Pancreas (tissue), 10 donors: ENCODE measurements at regions not wholly inside any gene's neighbourhood (a gene's known extent, or its start where the extent isn't known, plus 50 kb on each side); places are given as distances from the start of the nearest gene placed in this dataset.
"Not testable (repeated sequence)": the region's sequence is repeated elsewhere in the genome, so short reads cannot be mapped to it uniquely, and the experiment has no call there.

Experiments used
- ATAC-seq, 4 donors: fragments of 200-7000 bp; cut with Tn5 transposase; one replicate each; pipeline versions ENCODE4 v1.8.0 to v1.9.1; 2020; ENCODE audit warnings: mild to moderate bottlenecking in 4 of 4, moderate library complexity in 4 of 4
- DNase-seq, 6 donors: peaks; one replicate each; pipeline ENCODE4 v3.0.0-alpha.2; 2020
- FAIRE-seq: peaks from 2 replicates; lab custom pipeline; 2012; peaks lifted over from hg19 to GRCh38; lab: Jason Lieb, UNC
- H3K27ac ChIP-seq, 4 donors: fragments of 200-600 bp; sonication (generic); 1 replicate in 3 of 4; 2 replicates in 1 of 4; pipeline versions ENCODE4 v1.5.0 to v1.8.0; 2020
- H3K27me3 ChIP-seq, 4 donors: fragments of 200-600 bp; one replicate each; pipeline ENCODE4 v1.8.0; 2021
- H3K36me3 ChIP-seq, 3 donors: fragments of 200-600 bp; sonication (generic) in 1 of 3; one replicate each; pipeline versions ENCODE4 v1.5.0 to v1.8.0; 2020 to 2021
- H3K4me1 ChIP-seq, 3 donors: fragments of 200-600 bp; one replicate each; pipeline ENCODE4 v1.8.0; 2021
- H3K4me3 ChIP-seq, 4 donors: fragments of 200-600 bp; sonication (generic) in 2 of 4; one replicate each; pipeline versions ENCODE4 v1.5.0 to v1.8.0; 2020 to 2021
- H3K9me3 ChIP-seq, 4 donors: fragments of 200-600 bp; one replicate each; pipeline ENCODE4 v1.8.0; 2021
- WGBS, 2 donors: extraction: QIAGEN DNeasy Blood & Tissue Kit; methylation state at CpG; one replicate each; pipeline ENCODE4 v1.1.7; 2013; 5-methylcytosine and 5-hydroxymethylcytosine counted together
- intact Hi-C, 3 donors: fragments of 100-400 bp; cut with DNase I; formaldehyde crosslinking; loops; one replicate each; pipeline versions ENCODE4 v1.11.1 to v1.14.2; 2022
- donor health status: healthy with polysubstance abuse.
- donor health status: DM: no; HTN: no; CAD: no; lungs with moderate emphysema.
- donor health status: DM: no; HTN: no; CAD: no.
- donor health status: control.
- donor health status: control.
- donor health status: Bipolar disorder and iron deficiency.
- donor health status: DM: yes; HTN: yes; CAD: no.
- donor health status: DM: no; HTN: no; CAD: no.
- donor health status: DM: no; HTN: no; CAD: no.
- donor health status: DM: yes; HTN: yes; CAD: no.

GRCh38 chr6:57708061-57708460 is 390.6 kb downstream of the PRIM2 start:
- intact Hi-C loops, H3K9me3 ChIP-seq, DNase-seq, H3K4me1 ChIP-seq, H3K27me3 ChIP-seq, H3K27ac ChIP-seq, FAIRE-seq, H3K36me3 ChIP-seq, ATAC-seq, H3K4me3 ChIP-seq: not testable (repeated sequence)

- H3K9me3 ChIP-seq, H3K27ac ChIP-seq, H3K4me3 ChIP-seq, H3K36me3 ChIP-seq, ATAC-seq, H3K4me1 ChIP-seq, DNase-seq, intact Hi-C loops, H3K27me3 ChIP-seq, FAIRE-seq: not testable (repeated sequence)
- WGBS, 2 donors = 42 to 50% methylated on average over 1 of the region's 2 CpGs
These were observed 405.1 kb downstream of the PRIM2 start for GRCh38 chr6:57722546-57722945.

- H3K4me1 ChIP-seq, H3K4me3 ChIP-seq, ATAC-seq, H3K9me3 ChIP-seq, H3K27me3 ChIP-seq, intact Hi-C loops, H3K36me3 ChIP-seq, H3K27ac ChIP-seq, FAIRE-seq, DNase-seq: not testable (repeated sequence)
- 59 to 61% methylated on average over 10 of the region's 10 CpGs for WGBS, 2 donors
These were observed 406.5 kb downstream of the PRIM2 start for GRCh38 chr6:57723815-57724401.

- ATAC-seq, FAIRE-seq, H3K27me3 ChIP-seq, H3K27ac ChIP-seq, H3K4me1 ChIP-seq, DNase-seq, H3K4me3 ChIP-seq, H3K9me3 ChIP-seq, intact Hi-C loops, H3K36me3 ChIP-seq: not testable (repeated sequence)
- WGBS, 2 donors = 26 to 74% methylated on average over 1 of the region's 2 CpGs
These were observed 412.0 kb downstream of the PRIM2 start for GRCh38 chr6:57729407-57729806.

- WGBS, 2 donors = 46 to 57% methylated on average over 4 of the region's 4 CpGs
- H3K4me3 ChIP-seq, intact Hi-C loops, FAIRE-seq, ATAC-seq, H3K27ac ChIP-seq, H3K36me3 ChIP-seq, DNase-seq, H3K27me3 ChIP-seq, H3K4me1 ChIP-seq, H3K9me3 ChIP-seq: not testable (repeated sequence)
These were observed 413.3 kb downstream of the PRIM2 start for GRCh38 chr6:57730726-57731125.

GRCh38 chr6:57747716-57748115 is 430.3 kb downstream of the PRIM2 start:
- ATAC-seq, H3K4me3 ChIP-seq, intact Hi-C loops, H3K27ac ChIP-seq, FAIRE-seq, H3K27me3 ChIP-seq, H3K4me1 ChIP-seq, H3K9me3 ChIP-seq, H3K36me3 ChIP-seq, DNase-seq: not testable (repeated sequence)
- WGBS, 2 donors = 69 to 78% methylated on average over 4 to 5 of the region's 5 CpGs

- H3K4me1 ChIP-seq, intact Hi-C loops, DNase-seq, H3K9me3 ChIP-seq, ATAC-seq, H3K4me3 ChIP-seq, H3K36me3 ChIP-seq, H3K27ac ChIP-seq, FAIRE-seq, H3K27me3 ChIP-seq: not testable (repeated sequence)
- 64 to 74% methylated on average over 1 of the region's 1 CpG for WGBS, 2 donors
These were observed 442.4 kb downstream of the PRIM2 start for GRCh38 chr6:57759850-57760249.

GRCh38 chr6:57792720-57793397 is 475.4 kb downstream of the PRIM2 start:
- WGBS, 2 donors = 4 to 6% methylated on average over 25 of the region's 25 CpGs
- H3K36me3 ChIP-seq, FAIRE-seq, H3K27ac ChIP-seq, DNase-seq, H3K4me3 ChIP-seq, H3K4me1 ChIP-seq, H3K9me3 ChIP-seq, ATAC-seq, intact Hi-C loops: not testable (repeated sequence)
- H3K27me3 ChIP-seq = peaks cover 0 to 14% (median 1%) of the 10 kb centered on the region in 4 donors

- H3K4me3 ChIP-seq, H3K9me3 ChIP-seq, DNase-seq, H3K36me3 ChIP-seq, H3K27ac ChIP-seq, ATAC-seq, H3K4me1 ChIP-seq, FAIRE-seq, intact Hi-C loops: not testable (repeated sequence)
- 5 to 6% methylated on average over 9 of the region's 9 CpGs for WGBS, 2 donors
- peaks cover 0 to 14% (median 1%) of the 10 kb centered on the region in 4 donors for H3K27me3 ChIP-seq
These were observed 475.9 kb downstream of the PRIM2 start for GRCh38 chr6:57793398-57793762.

GRCh38 chr6:57799703-57800479 is 482.5 kb downstream of the PRIM2 start:
- DNase-seq, FAIRE-seq, H3K36me3 ChIP-seq, H3K27ac ChIP-seq, ATAC-seq, intact Hi-C loops, H3K4me1 ChIP-seq, H3K9me3 ChIP-seq: not testable (repeated sequence)
- peak overlapping the region in 1 of 4 donors; percentile 8 for H3K4me3 ChIP-seq
- 3 to 4% methylated on average over 38 of the region's 38 CpGs for WGBS, 2 donors
- H3K27me3 ChIP-seq = peaks cover 0 to 24% (median 3%) of the 10 kb centered on the region in 4 donors

GRCh38 chr6:57808581-57808980 is 491.2 kb downstream of the PRIM2 start:
- FAIRE-seq, intact Hi-C loops, H3K4me1 ChIP-seq, H3K27ac ChIP-seq, H3K36me3 ChIP-seq, DNase-seq, H3K9me3 ChIP-seq, H3K4me3 ChIP-seq, ATAC-seq, H3K27me3 ChIP-seq: not testable (repeated sequence)
- 2 to 3% methylated on average over 21 of the region's 21 CpGs for WGBS, 2 donors

- H3K27ac ChIP-seq, FAIRE-seq, ATAC-seq, H3K36me3 ChIP-seq, H3K4me1 ChIP-seq, H3K4me3 ChIP-seq, H3K9me3 ChIP-seq, H3K27me3 ChIP-seq, DNase-seq, intact Hi-C loops: not testable (repeated sequence)
- WGBS, 2 donors = 10 to 11% methylated on average over 10 to 12 of the region's 12 CpGs
These were observed 492.0 kb downstream of the PRIM2 start for GRCh38 chr6:57809454-57809853.
